Effector memory CD8-positive, alpha-beta T cell (primary cell): ENCODE measurements at regions not wholly inside any gene's neighbourhood (a gene's known extent, or its start where the extent isn't known, plus 50 kb on each side); places are given as distances from the start of the nearest gene placed in this dataset.
"Not testable (repeated sequence)": the region's sequence is repeated elsewhere in the genome, so short reads cannot be mapped to it uniquely, and the experiment has no call there.

Experiments
- ATAC-seq: fragments of 150-1000 bp; cut with Tn5 transposase; replicated peaks from 2 replicates; pipeline ENCODE4 v1.10.0; 2021; ENCODE audit warnings: mild to moderate bottlenecking, moderate library complexity
- DNase-seq, 3 experiments: peaks; one replicate each; pipeline ENCODE4 v3.0.0; 2021
- H3K27ac Mint-ChIP-seq, 2 donors: one replicate each; pipeline ENCODE4 v1.8.0; 2022; ENCODE audit warnings: mild to moderate bottlenecking in 2 of 2, mixed read lengths in 2 of 2, moderate library complexity in 2 of 2
- H3K27me3 Mint-ChIP-seq, 2 donors: one replicate each; pipeline ENCODE4 v1.8.0; 2022; ENCODE audit warnings: mixed read lengths in 2 of 2
- H3K36me3 Mint-ChIP-seq: one replicate; pipeline ENCODE4 v1.8.0; 2022; ENCODE audit warnings: mild to moderate bottlenecking, moderate library complexity, mixed read lengths; ENCODE audit not compliant: insufficient read depth
- H3K4me1 Mint-ChIP-seq, 2 donors: one replicate each; pipeline ENCODE4 v1.8.0; 2022; ENCODE audit warnings: low read depth in 2 of 2, mixed read lengths in 2 of 2
- H3K4me3 Mint-ChIP-seq, 2 donors: one replicate each; pipeline ENCODE4 v1.8.0; 2022; ENCODE audit warnings: mild to moderate bottlenecking in 2 of 2, mixed read lengths in 2 of 2, moderate library complexity in 2 of 2
- H3K9me3 Mint-ChIP-seq, 2 donors: one replicate each; pipeline ENCODE4 v1.8.0; 2022; ENCODE audit warnings: mixed read lengths in 2 of 2

GRCh38 chr5:62931153-62931950, 352.7 kb downstream of the LRRC70 start:
- Mint-ChIP-seq H3K27ac (no peak overlapping the region), H3K9me3 (peaks cover 0 to 8% of the 10 kb centered on the region in 2 donors), H3K4me3 (no peak overlapping the region), H3K4me1 (no peaks in the 10 kb centered on the region), H3K27me3 (no peaks in the 10 kb centered on the region), H3K36me3 (no peaks in the 10 kb centered on the region)
- no peak for DNase-seq
- ATAC-seq = no peak

- H3K27me3 Mint-ChIP-seq = no peaks in the 10 kb centered on the region
- no peaks in the 10 kb centered on the region for H3K36me3 Mint-ChIP-seq
- no peak overlapping the region for H3K27ac Mint-ChIP-seq
- no peaks in the 10 kb centered on the region for H3K4me1 Mint-ChIP-seq
- no peak overlapping the region for H3K4me3 Mint-ChIP-seq
- ATAC-seq (no peak), DNase-seq (no peak)
- H3K9me3 Mint-ChIP-seq = peaks cover 0 to 8% of the 10 kb centered on the region in 2 donors
Measured at GRCh38 chr5:62922191-62922590, 343.6 kb downstream of the LRRC70 start.

GRCh38 chr5:62920856-62921255, 342.2 kb downstream of the LRRC70 start:
- ATAC-seq (no peak), DNase-seq (no peak)
- Mint-ChIP-seq H3K36me3 (no peaks in the 10 kb centered on the region), H3K27me3 (no peaks in the 10 kb centered on the region), H3K4me3 (no peak overlapping the region), H3K27ac (no peak overlapping the region), H3K9me3 (peaks cover 6 to 9% of the 10 kb centered on the region in 2 donors), H3K4me1 (no peaks in the 10 kb centered on the region)

GRCh38 chr5:62909326-62909725, 330.7 kb downstream of the LRRC70 start:
- Mint-ChIP-seq H3K4me3 (no peak overlapping the region), H3K4me1 (no peaks in the 10 kb centered on the region), H3K27me3 (no peaks in the 10 kb centered on the region), H3K27ac (no peak overlapping the region), H3K36me3 (no peaks in the 10 kb centered on the region), H3K9me3 (peaks cover 0 to 2% of the 10 kb centered on the region in 2 donors)
- no peak for DNase-seq
- ATAC-seq = no peak

- H3K4me3 Mint-ChIP-seq = no peak overlapping the region
- no peaks in the 10 kb centered on the region for H3K27me3 Mint-ChIP-seq
- H3K9me3 Mint-ChIP-seq = peaks cover 0 to 3% of the 10 kb centered on the region in 2 donors
- no peaks in the 10 kb centered on the region for H3K36me3 Mint-ChIP-seq
- no peak overlapping the region for H3K27ac Mint-ChIP-seq
- H3K4me1 Mint-ChIP-seq = no peaks in the 10 kb centered on the region
- ATAC-seq (no peak), DNase-seq (no peak)
Measured at GRCh38 chr5:62902126-62902525, 323.5 kb downstream of the LRRC70 start.

- DNase-seq (no peak), ATAC-seq (no peak)
- H3K4me3 Mint-ChIP-seq = no peak overlapping the region
- peaks cover 0 to 3% of the 10 kb centered on the region in 2 donors for H3K9me3 Mint-ChIP-seq
- no peaks in the 10 kb centered on the region for H3K4me1 Mint-ChIP-seq
- H3K27me3 Mint-ChIP-seq = no peaks in the 10 kb centered on the region
- no peaks in the 10 kb centered on the region for H3K36me3 Mint-ChIP-seq
- H3K27ac Mint-ChIP-seq = no peak overlapping the region
Measured at GRCh38 chr5:62900976-62901375, 322.4 kb downstream of the LRRC70 start.

- Mint-ChIP-seq H3K27ac (no peak overlapping the region), H3K27me3 (no peaks in the 10 kb centered on the region), H3K9me3 (peaks cover 0 to 1% of the 10 kb centered on the region in 2 donors), H3K4me1 (no peaks in the 10 kb centered on the region), H3K36me3 (no peaks in the 10 kb centered on the region), H3K4me3 (no peak overlapping the region)
- no peak for DNase-seq
- no peak for ATAC-seq
Measured at GRCh38 chr5:62896121-62896893, 317.7 kb downstream of the LRRC70 start.

GRCh38 chr5:62886603-62887315, 308.1 kb downstream of the LRRC70 start:
- H3K9me3 Mint-ChIP-seq = no peaks in the 10 kb centered on the region
- H3K4me1 Mint-ChIP-seq = no peaks in the 10 kb centered on the region
- no peak overlapping the region for H3K4me3 Mint-ChIP-seq

GRCh38 chr5:62837330-62837729, 258.7 kb downstream of the LRRC70 start:
- H3K9me3 Mint-ChIP-seq = peaks cover 11 to 18% of the 10 kb centered on the region in 2 donors
- H3K4me1 Mint-ChIP-seq, H3K27me3 Mint-ChIP-seq, H3K4me3 Mint-ChIP-seq, H3K27ac Mint-ChIP-seq, ATAC-seq, DNase-seq, H3K36me3 Mint-ChIP-seq: not testable (repeated sequence)

More at GRCh38 chr5:62886603-62887315, 308.1 kb downstream of the LRRC70 start:
- DNase-seq = no peak
- H3K27ac Mint-ChIP-seq = no peak overlapping the region
- H3K27me3 Mint-ChIP-seq = no peaks in the 10 kb centered on the region
- H3K36me3 Mint-ChIP-seq = peaks cover 3% of the 10 kb centered on the region
- no peak for ATAC-seq

GRCh38 chr5:62829604-62829986, 251.0 kb downstream of the LRRC70 start:
- no peaks in the 10 kb centered on the region for H3K36me3 Mint-ChIP-seq
- DNase-seq (no peak), ATAC-seq (no peak)
- no peak overlapping the region for H3K4me3 Mint-ChIP-seq
- H3K4me1 Mint-ChIP-seq = no peaks in the 10 kb centered on the region
- no peaks in the 10 kb centered on the region for H3K9me3 Mint-ChIP-seq
- H3K27me3 Mint-ChIP-seq = no peaks in the 10 kb centered on the region
- no peak overlapping the region for H3K27ac Mint-ChIP-seq

- Mint-ChIP-seq H3K9me3 (peaks cover 0 to 4% of the 10 kb centered on the region in 2 donors), H3K36me3 (no peaks in the 10 kb centered on the region), H3K4me3 (no peak overlapping the region), H3K27ac (no peak overlapping the region), H3K27me3 (no peaks in the 10 kb centered on the region), H3K4me1 (no peaks in the 10 kb centered on the region)
- ATAC-seq (no peak), DNase-seq (no peak)
Measured at GRCh38 chr5:62828742-62829603, 250.4 kb downstream of the LRRC70 start.

- DNase-seq = no peak
- no peaks in the 10 kb centered on the region for H3K36me3 Mint-ChIP-seq
- H3K9me3 Mint-ChIP-seq = peaks cover 0 to 4% of the 10 kb centered on the region in 2 donors
- no peaks in the 10 kb centered on the region for H3K4me1 Mint-ChIP-seq
- H3K4me3 Mint-ChIP-seq = no peak overlapping the region
- no peak for ATAC-seq
- H3K27ac Mint-ChIP-seq = no peak overlapping the region
- H3K27me3 Mint-ChIP-seq = no peaks in the 10 kb centered on the region
Measured at GRCh38 chr5:62825623-62826220, 247.1 kb downstream of the LRRC70 start.
